ENCODE measurements at regions not wholly inside any gene's neighbourhood (a gene's known extent, or its start where the extent isn't known, plus 50 kb on each side); places are given as distances from the start of the nearest gene placed in this dataset.
"Not testable (repeated sequence)": the region's sequence is repeated elsewhere in the genome, so short reads cannot be mapped to it uniquely, and the experiment has no call there.

DNA sequence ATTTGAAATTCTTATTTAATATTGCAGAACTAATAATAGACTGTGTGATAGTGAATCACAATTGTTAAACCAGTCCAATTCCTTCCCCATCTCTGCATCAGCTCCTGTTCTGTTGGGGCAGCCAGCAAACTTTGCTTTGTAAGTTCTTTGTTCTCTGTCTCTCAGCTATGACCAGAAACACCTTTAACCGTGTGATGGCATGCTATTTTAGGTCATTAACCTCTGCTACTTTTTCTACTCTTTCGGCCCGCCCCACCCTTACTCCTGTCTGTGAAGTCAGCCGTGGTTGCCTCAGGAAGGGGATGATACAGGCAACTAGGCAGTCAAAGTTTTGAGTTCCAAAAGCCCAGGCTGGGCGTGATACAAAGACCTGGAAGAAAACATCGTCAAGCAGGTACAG, 51.3 kb upstream of the EGFL6 start:
- DNase-seq: no peak

DNA sequence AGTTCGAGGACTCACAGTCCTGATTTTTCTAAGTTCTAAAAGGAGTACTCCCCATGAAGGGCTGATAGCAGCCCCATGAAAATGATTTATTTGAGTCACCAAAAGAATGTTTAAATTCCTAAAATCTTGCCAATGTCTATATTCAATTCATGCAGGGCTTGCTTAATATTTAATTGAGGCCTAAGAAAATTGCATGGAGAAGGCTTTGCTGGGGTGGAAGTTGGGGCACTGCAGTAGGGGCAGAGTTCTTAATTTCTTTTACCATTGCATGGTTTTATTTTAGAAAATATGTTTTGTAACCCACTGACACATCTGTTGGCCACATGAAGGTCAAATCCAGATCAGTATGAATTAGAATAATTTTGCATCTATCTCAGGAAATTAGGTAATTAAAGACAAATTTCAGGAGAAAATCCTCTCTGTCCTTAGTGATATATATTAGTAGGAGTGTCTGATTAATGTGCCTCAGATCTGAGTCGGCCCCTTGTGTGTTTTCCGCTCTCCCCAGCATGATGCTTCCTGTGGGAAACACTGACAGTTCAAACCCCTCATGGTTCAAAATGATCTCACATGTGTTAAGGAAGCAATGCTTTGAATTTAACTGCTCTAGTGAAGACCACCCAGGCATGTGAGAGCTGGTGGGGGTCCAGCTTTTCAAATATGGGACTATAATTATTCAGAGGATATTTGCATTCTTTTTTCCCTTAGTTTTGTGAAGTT, 54.0 kb upstream of the EGFL6 start:
- no peak for DNase-seq

DNA sequence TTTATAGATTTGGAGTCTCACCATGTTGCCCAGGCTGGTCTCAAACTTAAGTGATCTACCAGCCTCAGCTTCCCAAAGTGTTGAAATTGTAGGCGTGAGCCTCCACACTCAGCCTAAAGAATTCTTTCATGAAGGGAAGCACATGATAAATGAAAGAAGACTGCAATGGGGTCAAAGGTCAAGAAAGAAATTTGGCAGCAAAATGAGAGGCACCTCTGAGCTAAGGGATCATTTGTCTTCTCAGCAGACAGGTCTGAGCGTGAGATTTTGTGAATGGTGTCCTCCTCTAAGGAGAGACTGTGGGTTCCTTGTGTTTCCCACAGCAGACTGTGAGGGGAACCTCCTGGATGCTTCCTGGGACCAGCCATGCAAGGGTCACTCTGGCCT, 57.5 kb upstream of the EGFL6 start:
- no peak for DNase-seq

DNA sequence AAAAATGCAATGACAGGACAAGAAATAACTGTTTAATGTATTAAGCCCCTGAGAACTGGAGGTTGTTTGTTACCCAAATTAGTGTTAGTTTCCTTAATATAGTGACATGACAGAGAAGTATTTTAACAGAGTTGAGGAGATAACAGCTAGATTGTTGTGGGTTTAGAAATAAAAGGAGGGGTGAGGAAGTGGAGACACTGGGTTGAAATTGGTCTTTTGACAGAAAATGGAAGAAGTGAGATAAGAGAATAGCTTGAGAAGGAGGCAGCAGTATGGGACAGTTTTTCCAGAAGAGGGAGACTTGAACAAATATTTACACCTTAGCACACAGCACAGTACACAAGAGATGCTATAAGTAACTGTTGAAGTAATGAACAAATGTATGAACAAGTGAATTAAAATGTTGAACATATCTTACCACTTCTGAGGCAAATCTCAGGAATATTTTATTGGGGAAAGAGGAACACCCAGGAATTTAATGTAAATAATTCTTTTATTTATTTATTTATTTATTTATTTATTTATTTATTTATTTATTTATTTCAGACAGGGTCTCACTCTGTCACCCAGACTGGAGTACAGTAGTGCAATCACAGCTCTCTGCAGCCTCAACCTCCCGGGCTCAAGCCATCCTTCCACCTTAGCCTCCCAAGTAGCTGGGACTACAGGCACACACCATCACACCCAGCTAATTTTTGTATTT, 58.0 kb upstream of the EGFL6 start:
- no peak for DNase-seq

DNA sequence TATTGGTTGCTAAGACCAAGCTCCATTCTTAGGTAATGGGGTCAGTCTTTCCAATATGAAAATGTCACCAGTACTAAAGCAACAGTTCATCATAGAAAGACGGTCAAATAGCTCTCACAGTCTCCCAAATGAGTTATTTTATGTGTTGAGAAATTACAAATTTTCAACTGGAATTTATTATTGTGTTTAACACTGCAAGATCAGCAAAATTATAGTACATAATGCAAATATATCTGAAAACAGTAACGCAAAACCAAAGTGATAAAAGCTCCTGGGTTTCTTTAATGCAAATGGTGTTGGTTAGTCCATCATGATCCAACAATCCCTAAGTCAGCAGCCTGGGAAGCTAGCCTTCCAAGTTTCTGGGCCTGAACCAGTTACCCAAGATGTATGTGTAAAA, 61.5 kb upstream of the EGFL6 start:
- no peak for DNase-seq

DNA sequence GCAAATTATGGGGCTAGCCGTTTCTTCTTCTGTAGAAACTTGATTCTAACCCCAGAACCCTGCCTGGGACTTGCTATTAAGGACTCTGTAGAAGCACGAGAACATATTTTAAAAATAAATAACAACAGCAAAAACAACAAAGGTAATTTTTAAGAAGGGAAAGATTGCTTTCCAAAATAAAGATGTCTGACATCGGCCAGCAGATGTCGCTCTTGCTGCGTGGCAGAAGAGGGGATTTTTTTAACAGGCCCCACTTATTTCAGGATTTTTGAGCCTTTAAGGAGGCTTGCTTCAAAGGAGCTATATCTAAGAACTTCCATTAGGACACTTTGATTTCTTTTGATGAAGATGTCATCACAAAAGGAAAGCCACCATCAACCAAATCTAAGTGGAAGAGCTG, 62.8 kb upstream of the EGFL6 start:
- DNase-seq: peak; percentile 22

DNA sequence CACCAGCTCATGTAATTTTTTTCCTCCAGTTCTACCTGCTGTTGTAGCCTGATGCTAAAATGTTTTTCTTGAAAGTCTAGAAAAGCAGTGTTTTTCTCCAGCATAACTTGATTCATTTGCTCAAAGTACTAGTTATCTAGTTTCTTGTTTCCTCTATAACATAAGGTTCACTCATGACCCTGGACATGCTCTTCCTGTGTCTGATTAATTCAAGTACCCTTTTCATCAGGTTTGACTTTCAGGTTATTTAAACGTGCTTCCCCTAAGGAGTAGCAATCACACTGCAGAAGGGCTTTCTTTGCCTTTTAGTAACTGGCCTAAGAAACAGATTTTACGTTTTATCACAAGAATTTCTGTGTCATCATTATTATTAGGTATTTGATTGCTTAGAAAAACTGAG, 66.8 kb upstream of the EGFL6 start:
- no peak for DNase-seq

DNA sequence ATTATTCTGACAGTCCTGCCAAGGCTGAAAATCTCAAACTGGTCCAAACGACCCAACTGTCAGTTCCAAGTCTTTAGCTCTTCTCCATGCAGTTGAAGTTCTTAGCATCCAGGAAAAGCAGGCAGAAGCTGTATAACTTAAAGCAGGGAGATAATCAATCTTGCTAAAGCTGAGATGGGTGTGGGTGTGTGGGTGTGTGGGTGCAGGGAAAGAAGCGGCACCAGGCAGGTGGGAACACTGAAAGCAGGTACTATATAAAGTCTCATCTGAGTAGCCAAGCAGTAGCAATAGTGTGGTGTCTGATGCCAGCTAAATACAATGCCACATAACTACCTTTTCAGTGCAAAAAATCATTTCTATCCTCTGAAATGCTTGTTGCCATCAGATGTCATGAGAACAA, 69.7 kb upstream of the EGFL6 start:
- DNase-seq: no peak

DNA sequence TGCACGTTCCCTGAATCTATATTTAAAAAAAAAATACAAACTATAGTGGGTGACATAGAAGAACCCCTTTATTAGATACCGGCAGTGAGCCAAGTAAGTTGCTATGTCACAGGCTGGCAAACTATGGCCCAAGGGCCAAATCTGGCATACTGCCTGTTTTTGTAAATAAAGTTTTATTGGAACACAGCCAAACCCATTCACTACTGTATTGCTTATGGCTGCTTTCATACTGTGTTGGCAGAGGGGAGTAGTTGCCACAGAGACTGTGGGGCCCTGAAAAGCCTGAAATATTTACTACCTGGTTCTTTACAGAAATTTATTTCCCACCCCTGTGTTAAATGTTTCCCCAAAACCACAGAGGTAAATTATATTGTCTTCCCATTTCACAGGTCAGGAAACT, 71.2 kb upstream of the EGFL6 start:
- DNase-seq: no peak

DNA sequence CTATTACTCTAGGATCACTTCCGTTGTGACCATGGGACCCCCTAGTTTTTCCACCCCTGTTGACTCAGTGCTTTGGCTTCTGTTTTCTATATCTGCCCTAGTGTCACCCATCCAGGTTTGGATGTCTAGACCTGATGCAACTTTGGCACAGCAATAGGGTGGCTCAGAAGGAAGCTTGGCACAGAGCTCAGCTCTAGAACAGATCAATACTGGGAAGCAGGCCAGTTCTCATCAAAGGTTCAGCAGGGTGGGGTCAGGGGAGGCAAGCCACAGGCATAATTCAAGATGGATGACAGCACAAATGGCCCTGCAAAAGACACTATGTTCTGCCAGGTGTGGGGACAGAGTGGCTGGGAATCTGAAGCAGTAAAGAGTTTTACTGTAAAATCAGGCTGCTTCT, 74.2 kb upstream of the EGFL6 start:
- DNase-seq: peak; percentile 47

DNA sequence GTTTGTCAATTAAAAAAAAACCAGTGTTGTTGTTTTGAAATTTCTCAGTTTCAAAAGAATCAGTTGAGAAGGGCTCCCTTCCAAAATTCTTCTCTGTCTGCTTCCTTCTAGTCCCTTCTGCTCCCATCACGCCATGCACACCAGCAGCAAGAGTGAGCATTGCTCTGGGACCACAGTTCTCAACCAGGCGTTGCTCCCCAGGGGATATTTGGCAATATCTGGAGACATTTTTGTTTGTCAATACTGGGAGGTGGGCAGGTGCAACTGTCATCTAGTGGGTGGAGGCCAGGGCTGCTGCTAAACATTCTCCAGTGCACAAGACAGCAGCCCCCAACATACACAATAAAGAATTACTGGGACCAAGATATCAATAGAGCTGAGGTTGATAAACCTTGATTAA, 74.8 kb upstream of the EGFL6 start:
- DNase-seq: no peak

DNA sequence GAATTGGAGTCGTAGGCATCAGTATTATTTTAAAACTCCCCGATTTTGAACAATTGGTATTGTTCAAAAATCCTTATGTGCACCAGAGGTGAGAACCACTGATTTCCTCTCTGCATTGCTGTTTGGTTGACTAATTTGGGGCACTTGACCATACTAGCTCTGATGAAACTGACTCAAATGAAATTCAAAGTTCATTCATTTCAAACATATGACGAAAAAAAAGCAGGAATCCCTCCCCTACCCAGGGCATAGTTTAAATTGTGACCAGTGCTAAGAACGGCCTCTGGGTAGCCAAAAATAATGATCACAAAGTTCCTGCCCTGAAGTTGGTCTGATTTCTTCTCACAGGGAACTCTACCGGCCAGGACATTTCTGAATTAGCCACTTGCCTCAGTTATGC, 75.7 kb upstream of the EGFL6 start:
- DNase-seq: no peak

DNA sequence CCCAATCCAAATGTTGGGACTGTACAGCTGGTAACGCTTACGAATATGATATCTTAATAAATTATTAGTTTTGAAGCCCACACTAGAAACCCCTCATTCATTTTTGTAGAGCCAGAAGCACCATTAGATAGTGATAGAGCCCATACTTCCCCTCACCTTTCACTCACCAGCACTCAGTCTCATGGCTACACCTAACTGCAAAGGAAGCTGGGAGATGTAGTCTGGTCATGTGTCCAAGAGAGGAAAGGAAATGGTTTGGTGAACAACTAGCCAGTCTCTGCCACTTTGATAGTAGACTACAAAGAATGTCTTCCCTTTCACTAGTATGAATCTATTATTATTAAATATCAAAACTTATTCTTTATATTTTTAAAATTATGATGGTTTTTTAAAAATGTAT, 77.1 kb upstream of the EGFL6 start:
- DNase-seq: no peak

DNA sequence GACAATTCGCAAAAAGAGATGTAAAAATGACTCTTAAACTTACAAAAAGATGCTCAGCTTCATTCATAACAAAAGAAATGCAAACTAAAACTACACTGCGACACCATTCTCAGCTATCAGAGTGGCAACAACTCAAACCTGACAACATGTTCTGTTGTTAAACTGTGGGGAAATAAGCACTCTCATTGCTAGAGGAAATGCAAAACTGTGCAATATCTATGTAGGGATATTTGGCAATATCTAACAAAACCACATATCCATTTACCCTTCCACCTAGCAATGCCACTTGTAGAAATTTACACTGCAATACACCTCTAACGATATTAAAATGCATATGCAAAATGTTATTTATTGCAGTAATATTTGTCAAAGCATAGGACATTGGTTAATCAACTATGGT, 78.3 kb upstream of the EGFL6 start:
- DNase-seq: no peak

DNA sequence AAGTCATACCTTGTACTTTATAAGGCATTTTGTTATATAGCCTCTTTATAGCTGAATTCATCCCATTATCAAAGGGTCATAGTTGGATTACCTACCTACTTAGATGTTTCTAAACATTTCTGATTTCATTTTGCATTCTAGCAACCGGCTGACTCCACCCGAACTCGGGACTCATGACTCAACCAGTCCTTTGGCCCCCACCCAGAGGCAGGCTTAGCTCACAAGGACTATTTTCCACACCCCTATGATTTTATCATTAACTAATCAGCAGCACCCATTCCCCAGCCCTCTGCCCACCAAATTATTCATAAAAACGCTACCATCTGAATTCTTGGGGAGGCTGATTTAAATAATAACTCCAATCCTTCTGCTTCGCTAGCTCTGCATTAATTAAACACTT, 79.9 kb upstream of the EGFL6 start:
- DNase-seq: no peak

DNA sequence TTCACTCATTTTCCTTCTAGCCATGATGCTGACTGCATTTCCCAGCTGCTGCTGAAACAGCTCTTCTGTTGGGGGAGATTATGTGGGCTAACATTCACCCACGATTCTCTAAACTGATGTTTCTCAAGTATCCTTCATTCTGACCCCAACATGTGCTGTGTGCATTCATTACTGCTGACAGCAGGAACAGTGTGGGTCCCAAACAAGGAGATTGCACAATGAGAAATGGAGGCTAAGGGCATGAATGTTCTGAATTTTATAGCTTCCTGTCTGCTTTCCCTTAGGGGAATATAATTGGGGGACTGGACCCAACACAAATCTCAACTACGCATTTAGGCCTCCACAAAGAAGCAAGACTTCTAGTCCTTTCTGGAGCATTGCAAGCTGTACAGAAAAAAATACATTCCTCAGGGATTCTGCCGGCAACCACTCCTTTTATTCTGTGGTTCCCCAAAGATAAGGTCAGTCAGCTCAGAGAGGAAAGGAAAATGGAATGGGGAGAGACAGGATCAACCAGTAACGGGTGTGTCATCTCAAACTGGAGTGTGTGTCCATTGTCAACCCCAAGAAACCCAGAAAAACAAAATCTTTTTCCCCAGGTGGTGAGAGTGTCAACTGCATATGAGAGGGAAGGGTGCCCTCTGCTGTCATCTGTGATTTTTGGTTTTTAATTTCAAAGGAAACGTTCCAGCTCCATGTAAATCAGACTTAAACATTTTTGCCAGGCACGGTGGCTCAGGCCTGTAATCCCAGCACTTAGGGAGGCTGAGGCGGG, 81.5 kb upstream of the EGFL6 start:
- DNase-seq: peak; percentile 29

DNA sequence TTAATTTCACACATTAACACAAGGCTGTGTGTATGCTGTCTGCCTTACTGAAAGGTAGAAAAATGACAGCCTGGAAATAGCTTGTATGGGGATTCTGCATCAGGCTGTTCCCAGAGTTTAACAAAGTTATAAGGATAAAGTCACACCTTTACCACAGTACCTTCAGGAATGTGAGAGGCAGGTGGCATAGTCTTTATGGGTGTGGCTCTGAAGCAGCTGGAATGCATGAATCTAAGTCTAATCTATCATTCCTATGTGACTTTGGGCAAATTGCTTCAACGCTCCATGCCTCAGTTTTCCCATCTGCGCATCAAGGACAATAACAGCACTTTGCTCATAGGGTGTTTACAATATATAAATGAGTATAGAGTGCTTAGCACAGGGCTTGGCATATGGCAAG, 84.2 kb upstream of the EGFL6 start:
- DNase-seq: no peak

DNA sequence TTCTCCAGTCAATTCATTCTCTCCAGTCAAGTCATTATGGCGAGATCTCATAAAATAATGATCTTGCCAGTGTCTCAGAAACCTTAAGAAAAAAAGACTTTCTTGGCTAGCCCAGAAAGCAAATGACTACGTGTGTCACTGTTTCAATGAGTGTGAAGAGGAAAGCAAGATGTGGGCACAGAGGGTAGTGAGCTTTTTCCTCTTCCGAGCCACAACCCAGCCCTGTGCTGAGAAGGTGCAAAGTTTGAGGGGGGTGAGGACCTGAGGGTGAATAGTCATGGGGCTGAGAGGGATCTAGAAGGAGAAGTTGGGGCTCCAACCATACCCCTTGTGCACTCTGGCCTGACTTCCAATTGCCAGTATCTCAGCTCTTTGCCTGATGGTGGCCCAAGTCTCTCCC, 85.6 kb upstream of the EGFL6 start:
- no peak for DNase-seq

DNA sequence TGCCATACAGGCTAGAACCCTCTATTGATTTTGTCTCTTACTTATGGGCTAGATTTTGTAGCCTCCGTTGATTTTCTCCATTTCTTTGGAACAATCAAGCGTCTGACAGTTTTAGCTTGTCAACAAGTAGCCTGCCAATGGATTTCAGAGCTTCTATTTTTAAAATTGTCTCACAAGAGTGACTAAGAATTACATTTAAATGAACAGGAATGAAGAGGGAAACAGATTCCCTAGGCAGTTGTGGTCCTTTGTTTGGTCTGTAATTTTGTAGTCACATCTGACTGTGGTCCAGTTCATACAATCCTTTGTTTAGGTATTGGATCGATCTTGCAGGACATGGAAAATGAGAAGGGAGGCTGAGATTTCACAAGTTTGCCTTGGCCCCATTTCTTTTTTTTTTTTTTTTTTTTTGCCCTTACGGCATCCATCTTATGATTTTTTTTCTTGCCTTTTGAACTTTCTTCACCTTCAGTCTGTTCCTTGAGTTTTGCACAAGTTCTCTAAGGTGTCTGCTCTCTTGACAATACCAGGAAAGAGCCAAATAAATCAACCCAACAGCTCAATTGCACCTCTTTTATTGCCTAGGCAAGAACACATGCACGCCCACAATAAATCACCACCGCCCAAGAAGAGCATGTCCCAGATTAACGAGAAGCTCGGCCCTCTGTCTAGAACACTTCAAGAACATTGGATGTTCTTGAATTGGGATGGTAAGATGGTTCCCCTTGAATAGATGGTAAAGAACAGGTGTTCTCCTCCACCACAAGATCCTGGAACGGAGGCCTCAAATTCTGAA, 86.5 kb upstream of the EGFL6 start:
- no peak for DNase-seq

DNA sequence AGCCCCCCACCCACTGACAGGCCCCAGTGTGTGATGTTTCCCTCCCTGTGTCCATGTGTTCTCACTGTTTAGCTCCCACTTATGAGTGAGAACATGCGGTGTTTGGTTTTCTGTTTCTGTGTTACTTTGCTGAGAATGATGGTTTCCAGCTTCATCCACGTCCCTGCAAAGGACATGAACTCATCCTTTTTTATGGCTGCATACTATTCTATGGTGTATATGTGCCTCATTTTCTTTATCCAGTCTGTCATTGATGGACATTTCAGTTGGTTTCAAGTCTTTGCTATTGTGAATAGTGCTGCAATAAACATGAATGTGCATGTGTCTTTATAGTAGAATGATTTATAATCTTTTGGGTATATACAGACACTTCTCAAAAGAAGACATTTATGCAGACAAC, 88.6 kb upstream of the EGFL6 start:
- not testable (repeated sequence) for DNase-seq

DNA sequence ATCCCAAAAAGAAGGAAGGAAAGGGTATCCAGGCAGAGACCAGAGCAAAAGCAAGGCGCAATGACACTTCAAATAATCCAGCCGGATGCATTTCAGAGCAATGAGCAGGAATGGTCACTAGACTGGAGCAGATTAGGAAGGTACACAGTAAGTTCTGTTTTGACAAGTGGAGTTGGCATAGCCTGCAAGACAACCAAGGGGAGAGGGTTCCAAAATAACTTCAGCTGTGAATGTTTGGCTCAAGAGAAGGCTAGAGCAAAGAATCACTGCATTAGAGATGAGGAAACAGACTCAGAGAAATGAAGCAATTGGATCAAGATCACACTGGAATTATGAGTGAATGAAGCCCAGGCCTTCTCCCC, 90.0 kb upstream of the EGFL6 start:
- no peak for DNase-seq

DNA sequence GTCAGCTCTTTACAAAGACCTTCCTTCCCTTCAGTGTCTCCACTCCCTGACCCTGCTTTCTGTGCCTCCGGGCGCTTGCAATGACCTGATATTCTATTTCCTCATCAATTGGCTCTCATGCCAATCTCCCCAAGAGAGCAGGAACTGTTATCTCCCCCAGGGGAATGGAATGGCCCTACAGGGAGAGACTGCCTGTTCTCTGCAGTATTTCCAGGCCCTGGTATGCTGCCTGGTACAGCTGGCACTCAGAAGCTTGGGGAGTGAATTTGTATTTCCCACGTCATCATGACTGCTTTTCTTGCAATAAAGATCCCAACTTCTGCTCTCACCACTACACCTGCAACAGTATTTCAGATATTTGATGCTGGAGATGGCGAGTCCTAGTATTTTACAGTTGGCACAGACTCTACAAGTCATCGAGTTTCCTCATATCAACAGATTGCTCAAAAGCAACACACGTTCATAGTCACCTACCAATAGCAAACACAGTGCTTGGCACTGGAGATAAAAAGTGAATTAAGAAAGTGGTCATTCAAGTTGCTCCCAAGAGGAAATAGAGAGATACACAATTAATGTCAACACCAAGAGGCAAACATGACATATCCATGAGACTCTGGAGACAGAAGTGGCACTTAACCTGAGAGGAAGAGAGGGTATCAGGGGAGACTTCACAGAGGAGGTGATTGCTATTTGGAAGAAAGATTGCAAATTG, 90.5 kb upstream of the EGFL6 start:
- no peak for DNase-seq

DNA sequence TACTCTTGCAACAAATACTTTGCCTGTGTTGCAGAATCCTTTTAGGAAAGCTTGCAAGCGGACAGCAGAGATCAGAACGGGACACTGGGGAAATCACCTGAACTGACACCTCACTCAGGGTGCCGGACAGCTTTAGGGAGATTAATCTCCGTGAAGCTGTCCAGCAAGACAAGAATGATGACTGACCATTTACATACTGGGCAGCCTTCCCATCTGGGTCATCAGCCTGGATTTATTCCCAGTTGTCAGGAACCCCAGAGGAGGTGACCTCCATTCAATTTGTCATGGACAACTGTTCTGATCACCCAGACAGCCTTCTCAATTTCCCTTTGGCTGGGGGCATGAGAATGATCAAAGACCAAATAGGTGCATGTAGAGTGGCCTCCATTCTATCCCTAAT, 93.0 kb upstream of the EGFL6 start:
- DNase-seq: no peak
